Left ventricle myocardium inferior (tissue), 1 donor: ENCODE measurements at regions not wholly inside any gene's neighbourhood (a gene's known extent, or its start where the extent isn't known, plus 50 kb on each side); places are given as distances from the start of the nearest gene placed in this dataset.

Experiments
- DNase-seq: peaks from one replicate; pipeline ENCODE4 v3.0.0-alpha.2; 2020
- H3K27ac ChIP-seq: fragments of 200-600 bp; replicated peaks from 2 replicates; pipeline ENCODE4 v1.8.0; 2021
- H3K27me3 ChIP-seq: fragments of 200-600 bp; 2 replicates; pipeline ENCODE4 v1.8.0; 2021; ENCODE audit warnings: low read depth
- H3K36me3 ChIP-seq: fragments of 200-600 bp; 2 replicates; pipeline ENCODE4 v1.8.0; 2021
- H3K4me1 ChIP-seq: fragments of 200-600 bp; 2 replicates; pipeline ENCODE4 v1.8.0; 2021
- H3K4me3 ChIP-seq: fragments of 200-600 bp; 2 replicates; pipeline ENCODE4 v1.8.0; 2021; ENCODE audit warnings: mild to moderate bottlenecking, moderate library complexity
- H3K9me3 ChIP-seq: fragments of 200-600 bp; replicated peaks from 2 replicates; pipeline ENCODE4 v1.8.0; 2021
- intact Hi-C: fragments of 100-400 bp; cut with micrococcal nuclease; formaldehyde crosslinking; loops from one replicate; pipeline ENCODE4 v1.11.0; 2022
- TF ChIP-seq, protein P1 (sequence below): fragments of 200-600 bp; IDR thresholded peaks from 2 replicates; pipeline ENCODE4 v1.8.0; 2021; ENCODE audit warnings: antibody characterized with exemption, mild to moderate bottlenecking, borderline replicate concordance
- donor health status: DM: no; HTN: yes; CAD: no; lungs with severe emphysema.

DNA sequence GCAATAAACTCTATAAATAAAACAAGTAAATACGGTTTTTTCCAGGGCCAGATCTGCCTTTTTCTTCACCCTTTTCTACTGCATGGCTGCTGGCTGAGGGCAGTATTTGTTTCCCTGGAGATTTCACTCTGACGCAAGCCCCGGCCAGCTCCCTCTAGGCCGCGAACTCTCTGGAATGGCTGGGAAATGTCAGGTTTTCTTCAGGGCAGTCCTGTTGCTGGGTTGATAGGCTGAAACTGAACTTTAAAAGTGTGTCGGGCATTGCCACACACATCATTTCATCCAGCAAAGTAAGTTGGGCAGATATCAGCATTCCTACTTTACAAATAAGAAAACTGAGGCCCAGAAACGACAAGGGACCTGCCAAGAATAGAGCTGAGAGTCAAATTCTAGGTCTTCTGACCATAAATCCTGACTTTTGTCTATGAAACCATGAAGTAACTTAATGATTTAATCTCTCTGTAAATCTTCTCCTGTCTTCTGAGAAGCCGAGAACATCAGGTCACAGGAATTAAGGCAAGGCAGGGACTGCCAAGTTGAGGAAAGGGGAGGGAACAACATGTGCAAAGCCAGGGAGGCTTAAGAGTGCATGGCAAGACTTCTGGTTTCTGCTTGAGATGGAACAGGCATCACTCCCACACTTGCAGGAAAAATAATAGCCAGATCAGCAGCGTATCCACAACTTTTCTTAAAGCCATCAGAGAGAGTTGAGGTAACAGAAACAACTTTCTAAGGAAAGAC is 205.0 kb upstream of the CCDC196 start:
- H3K36me3 ChIP-seq: no peaks in the 10 kb centered on the region
- no peak overlapping the region for H3K4me3 ChIP-seq
- H3K9me3 ChIP-seq: peaks cover 14% of the 10 kb centered on the region
- H3K27me3 ChIP-seq: no peaks in the 10 kb centered on the region
- TF ChIP-seq, protein P1, sequence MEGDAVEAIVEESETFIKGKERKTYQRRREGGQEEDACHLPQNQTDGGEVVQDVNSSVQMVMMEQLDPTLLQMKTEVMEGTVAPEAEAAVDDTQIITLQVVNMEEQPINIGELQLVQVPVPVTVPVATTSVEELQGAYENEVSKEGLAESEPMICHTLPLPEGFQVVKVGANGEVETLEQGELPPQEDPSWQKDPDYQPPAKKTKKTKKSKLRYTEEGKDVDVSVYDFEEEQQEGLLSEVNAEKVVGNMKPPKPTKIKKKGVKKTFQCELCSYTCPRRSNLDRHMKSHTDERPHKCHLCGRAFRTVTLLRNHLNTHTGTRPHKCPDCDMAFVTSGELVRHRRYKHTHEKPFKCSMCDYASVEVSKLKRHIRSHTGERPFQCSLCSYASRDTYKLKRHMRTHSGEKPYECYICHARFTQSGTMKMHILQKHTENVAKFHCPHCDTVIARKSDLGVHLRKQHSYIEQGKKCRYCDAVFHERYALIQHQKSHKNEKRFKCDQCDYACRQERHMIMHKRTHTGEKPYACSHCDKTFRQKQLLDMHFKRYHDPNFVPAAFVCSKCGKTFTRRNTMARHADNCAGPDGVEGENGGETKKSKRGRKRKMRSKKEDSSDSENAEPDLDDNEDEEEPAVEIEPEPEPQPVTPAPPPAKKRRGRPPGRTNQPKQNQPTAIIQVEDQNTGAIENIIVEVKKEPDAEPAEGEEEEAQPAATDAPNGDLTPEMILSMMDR: no peak
- intact Hi-C loops: no loop called here
- H3K27ac ChIP-seq: peak overlapping the region; percentile 69
- peaks cover 8% of the 10 kb centered on the region for H3K4me1 ChIP-seq
- peak; percentile 25 for DNase-seq

DNA sequence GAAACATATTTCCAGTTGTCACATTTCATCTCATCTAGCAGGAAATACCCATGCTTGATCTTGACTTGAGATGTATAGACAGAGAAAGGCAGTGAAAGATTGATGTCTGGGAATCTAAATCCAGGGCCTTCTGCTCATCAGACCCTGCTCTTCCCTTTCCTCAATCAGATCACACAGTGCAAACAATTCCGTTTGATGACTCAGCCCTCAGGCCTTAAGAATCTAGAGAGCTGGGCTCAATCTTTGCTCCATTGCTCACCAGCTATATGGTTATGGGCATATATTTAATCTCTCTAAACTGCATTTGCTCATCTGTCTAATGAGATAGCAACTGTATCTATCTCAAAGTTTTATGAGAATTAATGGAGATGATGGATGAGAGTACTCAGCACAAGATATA is 201.8 kb upstream of the CCDC196 start:
- no peaks in the 10 kb centered on the region for H3K27me3 ChIP-seq
- intact Hi-C loops: no loop called here
- H3K27ac ChIP-seq: no peak overlapping the region
- TF ChIP-seq, protein P1: no peak
- no peaks in the 10 kb centered on the region for H3K36me3 ChIP-seq
- peaks cover 3% of the 10 kb centered on the region for H3K9me3 ChIP-seq
- H3K4me1 ChIP-seq: peaks cover 8% of the 10 kb centered on the region
- H3K4me3 ChIP-seq: no peak overlapping the region
- no peak for DNase-seq

DNA sequence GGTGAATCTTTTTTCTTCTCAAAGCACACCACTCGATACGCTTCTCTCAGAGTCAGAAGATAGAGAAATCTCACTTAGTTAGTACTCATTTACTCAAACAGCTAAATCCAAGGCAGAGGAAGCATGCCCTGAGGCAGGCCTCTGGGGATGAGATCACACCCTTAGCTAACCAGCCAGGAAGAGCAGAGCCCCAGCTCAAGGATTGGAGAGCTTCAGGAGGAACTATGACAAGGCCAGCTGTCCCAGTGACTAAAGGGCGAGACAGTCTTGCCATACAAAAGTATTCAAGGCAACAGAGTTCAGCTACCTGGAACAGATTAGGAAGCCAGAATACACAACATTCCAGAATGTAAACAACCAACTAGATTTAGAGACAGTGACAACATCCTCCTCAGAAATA is 197.7 kb upstream of the CCDC196 start:
- H3K9me3 ChIP-seq: no peaks in the 10 kb centered on the region
- no peaks in the 10 kb centered on the region for H3K27me3 ChIP-seq
- no peaks in the 10 kb centered on the region for H3K36me3 ChIP-seq
- H3K27ac ChIP-seq: no peak overlapping the region
- DNase-seq: no peak
- intact Hi-C loops: no loop called here
- H3K4me3 ChIP-seq: no peak overlapping the region
- TF ChIP-seq, protein P1: no peak
- H3K4me1 ChIP-seq: no peaks in the 10 kb centered on the region

DNA sequence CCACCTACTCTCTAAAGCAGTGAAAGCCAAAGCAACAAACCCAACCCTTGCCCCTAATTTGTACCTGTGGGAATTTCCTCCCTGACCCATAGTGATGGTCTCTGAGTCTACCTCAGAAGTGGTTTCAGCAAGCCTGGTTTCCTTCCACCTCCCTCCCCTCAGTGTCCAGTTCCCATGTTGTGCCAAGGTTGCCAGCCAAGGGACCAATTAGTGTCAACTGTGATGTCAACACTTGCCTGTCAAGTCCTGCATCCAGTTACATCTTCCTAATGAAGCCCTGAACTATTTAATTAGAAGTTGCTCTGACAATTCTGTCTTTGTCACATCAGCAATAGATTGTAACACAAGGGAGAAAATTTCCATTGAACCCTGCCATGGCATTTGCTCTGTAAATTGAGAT is 194.4 kb upstream of the CCDC196 start:
- Histone ChIP-seq H3K36me3 (no peaks in the 10 kb centered on the region), H3K27me3 (no peaks in the 10 kb centered on the region), H3K27ac (no peak overlapping the region), H3K9me3 (no peaks in the 10 kb centered on the region), H3K4me1 (no peaks in the 10 kb centered on the region), H3K4me3 (no peak overlapping the region)
- intact Hi-C loops: no loop called here
- no peak for DNase-seq
- TF ChIP-seq, protein P1: no peak

DNA sequence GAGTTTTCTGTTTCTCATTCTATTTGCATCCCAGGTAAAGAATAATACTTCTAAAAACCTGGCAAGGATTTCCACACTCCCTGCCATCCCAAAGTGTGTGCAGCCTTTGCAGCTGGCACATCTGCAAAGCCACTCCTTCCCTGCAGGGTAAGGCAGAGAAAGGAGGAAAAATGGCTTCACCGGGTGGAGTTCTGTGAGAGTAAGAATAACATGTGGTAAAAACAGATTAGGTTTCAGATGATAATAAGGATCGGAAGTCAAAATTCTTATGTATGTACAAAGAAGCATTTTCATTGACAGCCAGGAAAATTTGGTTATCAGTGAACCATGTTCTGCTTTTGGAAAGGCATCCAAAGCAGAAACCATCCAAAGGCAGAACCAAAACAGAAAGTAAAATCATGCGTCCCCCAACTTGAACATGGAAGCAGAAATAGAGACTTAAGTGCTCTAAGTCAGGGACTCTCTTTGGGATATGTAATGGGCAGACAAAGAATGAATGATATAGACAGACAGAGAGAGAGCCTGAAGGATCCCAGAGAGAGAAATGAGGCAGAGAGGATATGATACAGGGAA is 192.6 kb upstream of the CCDC196 start:
- Histone ChIP-seq H3K4me3 (peak overlapping the region; percentile 33), H3K27me3 (no peaks in the 10 kb centered on the region), H3K9me3 (no peaks in the 10 kb centered on the region), H3K36me3 (no peaks in the 10 kb centered on the region), H3K4me1 (no peaks in the 10 kb centered on the region), H3K27ac (no peak overlapping the region)
- TF ChIP-seq, protein P1: no peak
- intact Hi-C loops: no loop called here
- no peak for DNase-seq
